22Rv1 (cell line): ENCODE measurements at regions not wholly inside any gene's neighbourhood (a gene's known extent, or its start where the extent isn't known, plus 50 kb on each side); places are given as distances from the start of the nearest gene placed in this dataset.

ENCODE experiments used
- H3K27ac ChIP-seq: fragments of 450-650 bp; 2 replicates; pipeline ENCODE4 v1.5.1; 2017
- CTCF ChIP-seq: fragments of 450-650 bp; IDR thresholded peaks from 2 replicates; pipeline ENCODE4 v1.5.1; 2017; ENCODE audit warnings: mild to moderate bottlenecking
- ZFX ChIP-seq: fragments of 450-650 bp; IDR thresholded peaks from 2 replicates; pipeline ENCODE4 v1.6.1; 2017; ENCODE audit warnings: antibody characterized with exemption, borderline replicate concordance

GRCh38 chr3:132953683-132954082, 84.5 kb upstream of the TMEM108 start:
- TF ChIP-seq CTCF (no peak), ZFX (no peak)
- H3K27ac ChIP-seq = no peak overlapping the region

GRCh38 chr3:132927896-132928295, 110.3 kb upstream of the TMEM108 start:
- H3K27ac ChIP-seq = no peak overlapping the region
- no peak for TF ChIP-seq CTCF
- TF ChIP-seq ZFX = no peak

GRCh38 chr3:132926098-132926497, 112.1 kb upstream of the TMEM108 start:
- no peak overlapping the region for H3K27ac ChIP-seq
- TF ChIP-seq ZFX (no peak), CTCF (no peak)

GRCh38 chr3:132925256-132925930, 112.8 kb upstream of the TMEM108 start:
- TF ChIP-seq CTCF (no peak), ZFX (no peak)
- H3K27ac ChIP-seq = no peak overlapping the region

- no peak for TF ChIP-seq ZFX
- TF ChIP-seq CTCF = no peak
- H3K27ac ChIP-seq = no peak overlapping the region
Measured at GRCh38 chr3:132916096-132916495, 122.1 kb upstream of the TMEM108 start.

- H3K27ac ChIP-seq = no peak overlapping the region
- TF ChIP-seq CTCF = no peak
- TF ChIP-seq ZFX = no peak
Measured at GRCh38 chr3:132912416-132912753, 125.8 kb upstream of the TMEM108 start.

- no peak for TF ChIP-seq CTCF
- no peak for TF ChIP-seq ZFX
- H3K27ac ChIP-seq = no peak overlapping the region
Measured at GRCh38 chr3:132911741-132912415, 126.3 kb upstream of the TMEM108 start.
